Erythroblast (primary cell): ENCODE measurements at regions not wholly inside any gene's neighbourhood (a gene's known extent, or its start where the extent isn't known, plus 50 kb on each side); places are given as distances from the start of the nearest gene placed in this dataset.

Source experiments
- DNase-seq, 2 experiments: peaks; one replicate each; lab custom pipeline; 2025; lab: John Stamatoyannopoulos, UW
- GATA1 ChIP-seq: IDR thresholded peaks from 2 replicates; pipeline ENCODE4 v1.6.1; 2011; ENCODE audit warnings: low read depth, mild to moderate bottlenecking, control low read depth, low read length, moderate library complexity
- POLR2A ChIP-seq: IDR thresholded peaks from 2 replicates; pipeline ENCODE4 v1.6.1; 2011; ENCODE audit warnings: mild to moderate bottlenecking, low read length

GRCh38 chr20:53716395-53716794 lies 122.8 kb upstream of the ZNF217 start:
- DNase-seq: no peak
- no peak for TF ChIP-seq POLR2A
- TF ChIP-seq GATA1: no peak

GRCh38 chr20:53714524-53714923 lies 120.9 kb upstream of the ZNF217 start:
- DNase-seq: no peak
- no peak for TF ChIP-seq GATA1
- TF ChIP-seq POLR2A: no peak

GRCh38 chr20:53713328-53714056 lies 119.9 kb upstream of the ZNF217 start:
- no peak for TF ChIP-seq GATA1
- no peak for TF ChIP-seq POLR2A
- DNase-seq: no peak

- no peak for DNase-seq
- no peak for TF ChIP-seq POLR2A
- TF ChIP-seq GATA1: no peak
Measured at GRCh38 chr20:53712212-53712977, 118.8 kb upstream of the ZNF217 start.

- DNase-seq: no peak
- TF ChIP-seq POLR2A (no peak), GATA1 (no peak)
Measured at GRCh38 chr20:53711333-53712211, 117.9 kb upstream of the ZNF217 start.

GRCh38 chr20:53708129-53708968 lies 114.7 kb upstream of the ZNF217 start:
- no peak for TF ChIP-seq POLR2A
- no peak for TF ChIP-seq GATA1
- no peak for DNase-seq

GRCh38 chr20:53707371-53708055 lies 113.9 kb upstream of the ZNF217 start:
- DNase-seq: no peak
- TF ChIP-seq GATA1 (no peak), POLR2A (no peak)

- no peak for TF ChIP-seq POLR2A
- TF ChIP-seq GATA1: no peak
- no peak for DNase-seq
Measured at GRCh38 chr20:53706466-53707370, 113.1 kb upstream of the ZNF217 start.

- DNase-seq: no peak
- TF ChIP-seq GATA1: no peak
- TF ChIP-seq POLR2A: no peak
Measured at GRCh38 chr20:53706008-53706465, 112.4 kb upstream of the ZNF217 start.

- no peak for TF ChIP-seq POLR2A
- TF ChIP-seq GATA1: no peak
- DNase-seq: no peak
Measured at GRCh38 chr20:53702617-53703016, 109.0 kb upstream of the ZNF217 start.

GRCh38 chr20:53699906-53700305 lies 106.3 kb upstream of the ZNF217 start:
- no peak for DNase-seq
- TF ChIP-seq POLR2A: no peak
- TF ChIP-seq GATA1: no peak
